ENCODE measurements at regions not wholly inside any gene's neighbourhood (a gene's known extent, or its start where the extent isn't known, plus 50 kb on each side); places are given as distances from the start of the nearest gene placed in this dataset.
A peak's percentile ranks its signal among the peaks of the same experiment; 100 is the strongest.
"Not testable (repeated sequence)": the region's sequence is repeated elsewhere in the genome, so short reads cannot be mapped to it uniquely, and the experiment has no call there.

- no peak for DNase-seq
These were observed 152.3 kb downstream of the MAIP1 start for GRCh38 chr2:200107514-200108217.

GRCh38 chr2:200109421-200109820, 154.0 kb downstream of the MAIP1 start:
- DNase-seq: no peak

- no peak for DNase-seq
These were observed 155.0 kb downstream of the MAIP1 start for GRCh38 chr2:200110381-200110780.

GRCh38 chr2:200113016-200113799, 157.8 kb downstream of the MAIP1 start:
- DNase-seq: not testable (repeated sequence)

GRCh38 chr2:200119236-200119635, 163.9 kb downstream of the MAIP1 start:
- DNase-seq: no peak

GRCh38 chr2:200121931-200122330, 166.5 kb downstream of the MAIP1 start:
- no peak for DNase-seq

GRCh38 chr2:200122683-200123082, 167.3 kb downstream of the MAIP1 start:
- DNase-seq: no peak

- not testable (repeated sequence) for DNase-seq
These were observed 169.4 kb downstream of the MAIP1 start for GRCh38 chr2:200124665-200125368.

- DNase-seq: no peak
These were observed 170.3 kb downstream of the MAIP1 start for GRCh38 chr2:200125444-200126284.

GRCh38 chr2:200126285-200126670, 170.9 kb downstream of the MAIP1 start:
- not testable (repeated sequence) for DNase-seq

- not testable (repeated sequence) for DNase-seq
These were observed 171.3 kb downstream of the MAIP1 start for GRCh38 chr2:200126680-200127079.

- no peak for DNase-seq
These were observed 172.5 kb downstream of the MAIP1 start for GRCh38 chr2:200127848-200128247.

GRCh38 chr2:200128296-200128695, 172.9 kb downstream of the MAIP1 start:
- no peak for DNase-seq

- DNase-seq: no peak
These were observed 174.5 kb downstream of the MAIP1 start for GRCh38 chr2:200129721-200130462.

GRCh38 chr2:200130762-200131166, 175.4 kb downstream of the MAIP1 start:
- DNase-seq: peak in 1 of 2 experiments; percentile 23

GRCh38 chr2:200131307-200131706, 175.2 kb upstream of the SPATS2L start:
- no peak for DNase-seq

GRCh38 chr2:200135082-200135481, 171.4 kb upstream of the SPATS2L start:
- no peak for DNase-seq

GRCh38 chr2:200136655-200137054, 169.8 kb upstream of the SPATS2L start:
- no peak for DNase-seq

GRCh38 chr2:200137271-200137670, 169.2 kb upstream of the SPATS2L start:
- no peak for DNase-seq

- DNase-seq: no peak
These were observed 168.8 kb upstream of the SPATS2L start for GRCh38 chr2:200137691-200138090.

GRCh38 chr2:200138391-200139124, 167.9 kb upstream of the SPATS2L start:
- no peak for DNase-seq
